Endothelial cell (in vitro differentiated cells): ENCODE measurements at regions not wholly inside any gene's neighbourhood (a gene's known extent, or its start where the extent isn't known, plus 50 kb on each side); places are given as distances from the start of the nearest gene placed in this dataset.

Source experiments
- DNase-seq: peaks from one replicate; pipeline ENCODE4 v3.0.0; 2021; ENCODE audit warnings: low spot score
- H3K27ac Mint-ChIP-seq: one replicate; pipeline ENCODE4 v1.8.0; 2021; ENCODE audit warnings: mixed read lengths, inconsistent platforms; ENCODE audit not compliant: unreplicated experiment
- H3K27me3 Mint-ChIP-seq: one replicate; pipeline ENCODE4 v1.8.0; 2021; ENCODE audit warnings: mild to moderate bottlenecking, moderate library complexity, mixed read lengths, inconsistent platforms; ENCODE audit not compliant: unreplicated experiment
- H3K36me3 Mint-ChIP-seq: one replicate; pipeline ENCODE4 v1.8.0; 2021; ENCODE audit warnings: mild to moderate bottlenecking, low read depth, mixed read lengths, inconsistent platforms; ENCODE audit not compliant: unreplicated experiment
- H3K4me1 Mint-ChIP-seq: one replicate; pipeline ENCODE4 v1.8.0; 2021; ENCODE audit warnings: mild to moderate bottlenecking, mixed read lengths, inconsistent platforms; ENCODE audit not compliant: unreplicated experiment
- H3K4me3 Mint-ChIP-seq: one replicate; pipeline ENCODE4 v1.8.0; 2021; ENCODE audit warnings: mild to moderate bottlenecking, mixed read lengths, inconsistent platforms; ENCODE audit not compliant: unreplicated experiment
- H3K9me3 Mint-ChIP-seq: one replicate; pipeline ENCODE4 v1.8.0; 2021; ENCODE audit warnings: mixed read lengths, inconsistent platforms; ENCODE audit not compliant: unreplicated experiment
- TF ChIP-seq, protein P1 (sequence below): fragments of 200-600 bp; sonication (generic); IDR thresholded peaks from one replicate; pipeline ENCODE4 v1.5.0; 2021; ENCODE audit warnings: antibody characterized with exemption; ENCODE audit not compliant: unreplicated experiment

DNA sequence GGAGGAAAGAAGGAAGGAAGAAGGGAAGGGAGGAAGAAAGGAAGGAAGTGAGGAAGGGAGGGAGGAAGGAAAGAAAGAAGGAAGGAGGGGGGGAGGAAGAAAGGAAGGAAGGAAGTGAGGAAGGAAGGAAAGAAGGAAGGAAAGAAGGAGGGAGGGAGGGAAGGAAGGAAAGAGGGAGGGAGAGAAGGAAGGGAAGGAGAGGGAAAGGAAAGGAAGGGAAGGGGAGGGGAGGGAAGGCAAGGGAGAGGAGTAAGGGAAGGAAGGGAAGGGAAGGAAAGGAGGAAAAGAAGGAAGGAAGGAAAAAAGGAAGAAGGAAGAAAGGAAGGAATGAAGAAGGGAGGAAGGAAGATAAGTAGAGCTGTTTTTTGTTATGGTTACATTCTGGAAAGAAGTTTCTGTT is 141.2 kb downstream of the LRRC3B start:
- TF ChIP-seq, protein P1, sequence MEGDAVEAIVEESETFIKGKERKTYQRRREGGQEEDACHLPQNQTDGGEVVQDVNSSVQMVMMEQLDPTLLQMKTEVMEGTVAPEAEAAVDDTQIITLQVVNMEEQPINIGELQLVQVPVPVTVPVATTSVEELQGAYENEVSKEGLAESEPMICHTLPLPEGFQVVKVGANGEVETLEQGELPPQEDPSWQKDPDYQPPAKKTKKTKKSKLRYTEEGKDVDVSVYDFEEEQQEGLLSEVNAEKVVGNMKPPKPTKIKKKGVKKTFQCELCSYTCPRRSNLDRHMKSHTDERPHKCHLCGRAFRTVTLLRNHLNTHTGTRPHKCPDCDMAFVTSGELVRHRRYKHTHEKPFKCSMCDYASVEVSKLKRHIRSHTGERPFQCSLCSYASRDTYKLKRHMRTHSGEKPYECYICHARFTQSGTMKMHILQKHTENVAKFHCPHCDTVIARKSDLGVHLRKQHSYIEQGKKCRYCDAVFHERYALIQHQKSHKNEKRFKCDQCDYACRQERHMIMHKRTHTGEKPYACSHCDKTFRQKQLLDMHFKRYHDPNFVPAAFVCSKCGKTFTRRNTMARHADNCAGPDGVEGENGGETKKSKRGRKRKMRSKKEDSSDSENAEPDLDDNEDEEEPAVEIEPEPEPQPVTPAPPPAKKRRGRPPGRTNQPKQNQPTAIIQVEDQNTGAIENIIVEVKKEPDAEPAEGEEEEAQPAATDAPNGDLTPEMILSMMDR, result no peak
- Mint-ChIP-seq H3K27me3 (no peaks in the 10 kb centered on the region), H3K36me3 (no peaks in the 10 kb centered on the region), H3K9me3 (no peaks in the 10 kb centered on the region), H3K4me1 (no peaks in the 10 kb centered on the region), H3K4me3 (no peak overlapping the region), H3K27ac (no peak overlapping the region)
- DNase-seq, result no peak

DNA sequence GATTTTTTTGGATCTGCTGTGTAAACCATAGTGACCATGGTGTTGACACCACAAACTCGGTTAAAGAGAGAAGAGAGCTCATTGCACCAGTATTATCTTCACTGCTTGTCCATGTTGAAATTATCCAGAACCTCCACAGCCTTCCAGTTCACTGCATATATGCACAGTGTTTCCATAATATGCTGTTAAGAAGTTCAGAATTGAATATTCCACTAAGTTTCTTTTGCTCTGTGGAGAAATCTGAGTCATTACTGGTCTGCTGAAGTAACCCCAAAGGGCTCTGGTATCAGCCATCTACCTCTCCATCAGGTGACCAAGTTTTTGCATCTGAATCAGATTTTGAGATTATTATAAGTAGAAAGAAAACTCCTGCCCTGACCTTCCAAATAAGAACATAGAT is 143.5 kb downstream of the LRRC3B start:
- TF ChIP-seq, protein P1, result no peak
- H3K4me1 Mint-ChIP-seq, result no peaks in the 10 kb centered on the region
- H3K4me3 Mint-ChIP-seq, result no peak overlapping the region
- no peak for DNase-seq
- H3K36me3 Mint-ChIP-seq, result no peaks in the 10 kb centered on the region
- H3K27ac Mint-ChIP-seq, result no peak overlapping the region
- no peaks in the 10 kb centered on the region for H3K27me3 Mint-ChIP-seq
- no peaks in the 10 kb centered on the region for H3K9me3 Mint-ChIP-seq

DNA sequence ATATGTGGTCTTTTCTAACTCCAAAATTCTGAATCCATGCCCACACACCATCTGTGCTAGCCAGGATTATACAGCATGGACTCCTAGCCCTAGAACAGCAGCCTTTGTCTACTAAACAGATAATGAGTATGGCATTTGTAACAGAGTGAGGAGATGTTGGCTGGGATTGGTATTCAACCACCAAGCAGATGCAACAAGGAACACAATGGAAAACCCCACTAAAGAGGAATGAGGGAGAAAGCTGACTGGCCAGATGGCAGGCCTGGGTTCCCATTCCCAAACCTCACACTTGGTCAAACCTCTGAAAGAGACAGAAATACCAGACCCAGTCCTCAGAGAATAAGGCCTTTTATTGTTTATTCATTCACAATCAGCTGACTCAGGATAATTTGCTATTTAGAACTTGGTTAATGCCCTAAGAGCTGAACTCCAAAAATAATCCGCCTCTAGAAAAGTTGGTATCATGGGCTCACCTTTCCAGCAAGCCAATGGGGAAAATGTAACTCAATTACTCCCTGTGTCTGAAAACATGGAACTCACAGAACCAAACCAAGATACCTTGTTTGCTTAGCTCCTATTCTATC is 145.6 kb downstream of the LRRC3B start:
- Mint-ChIP-seq H3K27me3 (no peaks in the 10 kb centered on the region), H3K4me1 (no peaks in the 10 kb centered on the region), H3K36me3 (no peaks in the 10 kb centered on the region)

DNA sequence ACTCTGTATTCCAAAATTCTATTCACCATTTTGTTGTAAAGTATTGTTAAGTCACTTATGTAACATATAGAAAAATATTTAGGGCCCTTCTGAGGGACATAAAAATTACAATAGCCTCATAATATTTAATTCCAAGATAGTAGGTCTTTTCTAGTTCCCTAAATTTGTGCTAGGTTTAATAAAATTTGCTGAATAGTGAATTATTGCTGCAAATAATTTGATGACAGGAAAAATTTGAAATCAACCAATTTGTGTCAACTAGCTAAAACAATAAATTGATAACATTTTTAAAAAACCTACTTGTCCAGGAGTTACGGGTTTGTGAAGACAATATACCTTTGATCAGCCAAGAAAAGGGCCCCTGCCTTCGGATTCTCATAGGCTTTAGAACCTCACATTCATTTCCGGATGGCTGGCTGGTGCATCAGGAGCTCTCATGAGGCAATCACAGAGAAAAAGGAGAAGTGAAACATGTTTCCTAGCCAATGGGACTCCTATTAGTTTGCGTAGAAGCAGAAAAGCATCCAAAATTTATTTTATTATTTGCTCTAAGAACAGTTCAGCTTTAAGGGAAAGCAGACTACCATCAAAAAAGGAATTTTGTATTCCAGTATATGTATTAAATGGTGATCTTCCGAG is 177.2 kb downstream of the LRRC3B start:
- H3K27ac Mint-ChIP-seq, result no peak overlapping the region
- H3K27me3 Mint-ChIP-seq, result no peaks in the 10 kb centered on the region
- no peaks in the 10 kb centered on the region for H3K9me3 Mint-ChIP-seq
- H3K4me3 Mint-ChIP-seq, result no peak overlapping the region
- H3K4me1 Mint-ChIP-seq, result no peaks in the 10 kb centered on the region
- H3K36me3 Mint-ChIP-seq, result no peaks in the 10 kb centered on the region
- DNase-seq, result no peak
- TF ChIP-seq, protein P1, result no peak

More for the DNA sequence above, 145.6 kb downstream of the LRRC3B start:
- no peak for DNase-seq
- TF ChIP-seq, protein P1, result no peak
- Mint-ChIP-seq H3K9me3 (no peaks in the 10 kb centered on the region), H3K4me3 (no peak overlapping the region), H3K27ac (no peak overlapping the region)

DNA sequence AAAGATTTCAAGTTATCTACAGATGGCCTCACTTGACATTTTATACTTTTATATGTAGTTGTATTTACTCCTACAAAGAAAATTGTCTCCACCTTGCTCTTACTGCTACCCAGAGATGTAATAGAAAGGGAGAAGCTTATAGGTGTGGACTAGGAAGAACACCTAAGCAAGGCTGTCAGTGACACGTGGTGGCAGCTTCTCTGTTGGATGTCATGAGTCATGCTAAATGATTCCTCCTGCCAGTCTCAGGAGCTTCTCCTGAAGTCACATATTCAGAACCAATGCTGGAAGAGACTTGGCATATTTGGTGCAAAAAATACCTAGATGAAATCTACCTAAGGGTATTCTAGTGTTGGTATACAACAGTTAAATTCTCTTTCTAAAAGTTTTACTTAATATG is 184.7 kb downstream of the LRRC3B start:
- Mint-ChIP-seq H3K36me3 (no peaks in the 10 kb centered on the region), H3K27me3 (no peaks in the 10 kb centered on the region), H3K4me3 (no peak overlapping the region), H3K9me3 (no peaks in the 10 kb centered on the region), H3K4me1 (no peaks in the 10 kb centered on the region), H3K27ac (no peak overlapping the region)
- TF ChIP-seq, protein P1, result no peak
- DNase-seq, result no peak
